Sigmoid colon (tissue), 3 donors: ENCODE measurements at regions not wholly inside any gene's neighbourhood (a gene's known extent, or its start where the extent isn't known, plus 50 kb on each side); places are given as distances from the start of the nearest gene placed in this dataset.

Experiments
- CTCF ChIP-seq, 4 experiments: fragments of 450-650 bp in 3 of 4; fragments of 200-600 bp in 1 of 4; IDR thresholded peaks; one replicate each; pipeline ENCODE4 v1.5.1; 2016 to 2019; ENCODE audit warnings: antibody characterized with exemption in 4 of 4, mild to moderate bottlenecking in 3 of 4, moderate library complexity in 2 of 4
- POLR2A ChIP-seq, 2 donors: fragments of 450-650 bp; IDR thresholded peaks; one replicate each; pipeline ENCODE4 v1.6.1; 2016; ENCODE audit warnings: antibody characterized with exemption in 2 of 2, mild to moderate bottlenecking in 2 of 2, moderate library complexity in 2 of 2

GRCh38 chr4:178037459-178038214 is 595.4 kb upstream of the AGA start:
- TF ChIP-seq CTCF (IDR thresholded peaks at IDR 0.05) (no peak), POLR2A (IDR thresholded peaks at IDR 0.05) (no peak)
